IMR-90 (cell line): ENCODE measurements at regions not wholly inside any gene's neighbourhood (a gene's known extent, or its start where the extent isn't known, plus 50 kb on each side); places are given as distances from the start of the nearest gene placed in this dataset.
A peak's percentile ranks its signal among the peaks of the same experiment; 100 is the strongest.

Source experiments
- ATAC-seq: fragments of 200-7000 bp; cut with Tn5 transposase; 2 replicates; pipeline ENCODE4 v1.9.1; 2020; ENCODE audit warnings: low read depth, mild to moderate bottlenecking, moderate library complexity
- BruUV-seq: library from RNA; stranded (reverse); fragments of 400-500 nt; replicated peaks from 2 replicates; lab custom pipeline; 2021; lab: Mats Ljungman, UMichigan
- CTCF ChIA-PET: fragments of 300-600 bp; formaldehyde crosslinking; extraction: SDS; loops from one replicate; lab custom pipeline; 2021; ENCODE audit warnings: antibody characterized with exemption; lab: Yijun Ruan, JAX
- POLR2A ChIA-PET: fragments of 300-600 bp; sonication (Branson Sonifier 250); formaldehyde crosslinking; loops from one replicate; lab custom pipeline; 2022; ENCODE audit warnings: antibody characterized with exemption; ENCODE audit not compliant: unreplicated experiment; lab: Charles Lee
- DNase-seq: peaks from one replicate; pipeline ENCODE4 v3.0.0; 2013
- H2AFZ ChIP-seq: replicated peaks from 2 replicates; pipeline ENCODE3; 2013; ENCODE audit warnings: low read length, mild to moderate bottlenecking; ENCODE audit not compliant: poor library complexity
- H2AK5ac ChIP-seq: 2 replicates; pipeline ENCODE4 v1.6.1; 2013; ENCODE audit warnings: low read depth, low read length, inconsistent platforms
- H2AK9ac ChIP-seq: replicated peaks from 2 replicates; pipeline ENCODE3; 2013; ENCODE audit warnings: mild to moderate bottlenecking, low read depth, low read length, moderate library complexity; ENCODE audit not compliant: poor library complexity
- H2BK120ac ChIP-seq: 2 replicates; pipeline ENCODE4 v1.6.1; 2013; ENCODE audit warnings: low read depth, low read length, inconsistent platforms
- H2BK15ac ChIP-seq: 3 replicates; pipeline ENCODE4 v1.6.1; 2013; ENCODE audit warnings: low read depth, low read length, inconsistent platforms
- H2BK20ac ChIP-seq: 2 replicates; pipeline ENCODE4 v1.6.1; 2013; ENCODE audit warnings: low read depth, mild to moderate bottlenecking, inconsistent platforms, low read length, moderate library complexity
- H2BK5ac ChIP-seq: 2 replicates; pipeline ENCODE4 v1.6.1; 2013; ENCODE audit warnings: mild to moderate bottlenecking, low read depth, low read length, inconsistent platforms; ENCODE audit not compliant: poor library complexity, severe bottlenecking
- H3K14ac ChIP-seq: replicated peaks from 2 replicates; pipeline ENCODE4 v1.6.1; 2013; ENCODE audit warnings: low read depth, low read length, inconsistent platforms
- H3K18ac ChIP-seq: 2 replicates; pipeline ENCODE4 v1.6.1; 2013; ENCODE audit warnings: low read depth, low read length, control low read depth
- H3K23ac ChIP-seq: 2 replicates; pipeline ENCODE4 v1.6.1; 2013; ENCODE audit warnings: low read depth, low read length, inconsistent platforms
- H3K27ac ChIP-seq: 2 replicates; pipeline ENCODE4 v1.5.1; 2013; ENCODE audit warnings: mild to moderate bottlenecking, control low read depth, low read length; ENCODE audit not compliant: insufficient read depth
- H3K27me3 ChIP-seq: 2 replicates; pipeline ENCODE4 v1.6.1; 2013; ENCODE audit warnings: low read length; ENCODE audit not compliant: control insufficient read depth, insufficient read depth
- H3K36me3 ChIP-seq: 2 replicates; pipeline ENCODE4 v1.6.1; 2013; ENCODE audit warnings: low read length, mixed read lengths; ENCODE audit not compliant: control insufficient read depth, insufficient read depth
- H3K4ac ChIP-seq: 2 replicates; pipeline ENCODE4 v1.6.1; 2013; ENCODE audit warnings: low read depth, low read length, inconsistent platforms
- H3K4me1 ChIP-seq: 2 replicates; pipeline ENCODE4 v1.6.1; 2013; ENCODE audit warnings: low read length, mixed read lengths; ENCODE audit not compliant: control insufficient read depth, insufficient read depth
- H3K4me2 ChIP-seq: 2 replicates; pipeline ENCODE4 v1.6.1; 2013; ENCODE audit warnings: low read depth, mild to moderate bottlenecking, control low read depth, low read length, moderate library complexity
- H3K4me3 ChIP-seq: 2 replicates; pipeline ENCODE4 v1.5.1; 2013; ENCODE audit warnings: low read depth, mild to moderate bottlenecking, control low read depth, low read length, moderate library complexity; ENCODE audit not compliant: insufficient read depth
- H3K56ac ChIP-seq: 2 replicates; pipeline ENCODE4 v1.6.1; 2013; ENCODE audit warnings: low read length, inconsistent platforms; ENCODE audit not compliant: insufficient read depth; ENCODE audit errors: extremely low read depth
- H3K79me1 ChIP-seq, 2 experiments: 2 replicates each; pipeline ENCODE4 v1.6.1; 2013; ENCODE audit warnings: low read length in 2 of 2, inconsistent platforms in 1 of 2, low read depth in 1 of 2
- H3K9ac ChIP-seq: 2 replicates; pipeline ENCODE4 v1.6.1; 2013; ENCODE audit warnings: low read depth, low read length, control low read depth
- H3K9me1 ChIP-seq: 2 replicates; pipeline ENCODE4 v1.6.1; 2013; ENCODE audit warnings: low read length, inconsistent platforms; ENCODE audit not compliant: insufficient read depth
- H3K9me3 ChIP-seq: 2 replicates; pipeline ENCODE4 v1.6.1; 2013; ENCODE audit warnings: low read length; ENCODE audit not compliant: control insufficient read depth, insufficient read depth
- H4K20me1 ChIP-seq: 2 replicates; pipeline ENCODE4 v1.6.1; 2013; ENCODE audit warnings: low read length, inconsistent platforms; ENCODE audit not compliant: insufficient read depth
- H4K5ac ChIP-seq: 2 replicates; pipeline ENCODE4 v1.6.1; 2013; ENCODE audit warnings: mild to moderate bottlenecking, low read depth, low read length, control low read depth
- H4K8ac ChIP-seq, 2 experiments: 2 replicates each; pipeline ENCODE4 v1.6.1; 2013; ENCODE audit warnings: low read depth in 2 of 2, low read length in 2 of 2, control low read depth in 1 of 2, inconsistent platforms in 1 of 2
- H4K91ac ChIP-seq: 2 replicates; pipeline ENCODE4 v1.6.1; 2013; ENCODE audit warnings: low read depth, low read length, inconsistent platforms; ENCODE audit not compliant: insufficient read depth
- CEBPB ChIP-seq: IDR thresholded peaks from 2 replicates; pipeline ENCODE4 v1.6.1; 2012; ENCODE audit warnings: low read depth, low read length, improper control_type of control experiment
- CHD1 ChIP-seq: IDR thresholded peaks from 2 replicates; pipeline ENCODE4 v1.6.1; 2012; ENCODE audit warnings: low read depth, low read length, improper control_type of control experiment
- MAZ ChIP-seq: IDR thresholded peaks from 2 replicates; pipeline ENCODE4 v1.6.1; 2012; ENCODE audit warnings: low read depth, mild to moderate bottlenecking, low read length, improper control_type of control experiment, moderate library complexity, borderline replicate concordance
- NFE2L2 ChIP-seq: fragments of 150-350 bp; IDR thresholded peaks from 2 replicates; pipeline ENCODE4 v1.6.1; 2016; ENCODE audit warnings: low read depth, mild to moderate bottlenecking, low read length
- POLR2A ChIP-seq: IDR thresholded peaks from 2 replicates; pipeline ENCODE4 v1.6.1; 2012; ENCODE audit warnings: mild to moderate bottlenecking, low read depth, low read length
- RAD21 ChIP-seq: IDR thresholded peaks from 2 replicates; pipeline ENCODE4 v1.6.1; 2012; ENCODE audit warnings: low read length, improper control_type of control experiment
- SMC3 ChIP-seq: fragments of 150-350 bp; IDR thresholded peaks from 2 replicates; pipeline ENCODE4 v1.6.1; 2016; ENCODE audit warnings: low read depth, mild to moderate bottlenecking, antibody characterized with exemption, low read length, moderate library complexity
- WGBS, 2 experiments: methylation state at CpG; one replicate each; pipeline versions ENCODE4 v1.1.5 to v1.1.7; 2013; ENCODE audit warnings: missing lambda C conversion rate in 2 of 2; ENCODE audit not compliant: insufficient read length in 1 of 2; ENCODE audit errors: extremely low coverage in 2 of 2; 5-methylcytosine and 5-hydroxymethylcytosine counted together
- dilution Hi-C: fragments of 300-500 bp; cut with HindIII; formaldehyde crosslinking; loops from one replicate; pipeline ENCODE4 v1.14.3; 2018; ENCODE audit warnings: low sequenced_read_pairs; ENCODE audit not compliant: unreplicated experiment
- in situ Hi-C: fragments of 300-500 bp; cut with MboI; formaldehyde crosslinking; loops from 3 replicates; pipeline ENCODE4 v1.14.3; 2019; ENCODE audit warnings: low sequenced_read_pairs, inconsistent platforms, mixed read lengths
- intact Hi-C: fragments of 100-400 bp; cut with micrococcal nuclease; formaldehyde crosslinking; loops from 2 replicates; pipeline ENCODE4 v1.10.0; 2022
- TF ChIP-seq, protein P1 (sequence below): conservative IDR thresholded peaks from 2 replicates; pipeline ENCODE4 v1.5.1; 2012; ENCODE audit warnings: mild to moderate bottlenecking, low read depth, low read length, improper control_type of control experiment

DNA sequence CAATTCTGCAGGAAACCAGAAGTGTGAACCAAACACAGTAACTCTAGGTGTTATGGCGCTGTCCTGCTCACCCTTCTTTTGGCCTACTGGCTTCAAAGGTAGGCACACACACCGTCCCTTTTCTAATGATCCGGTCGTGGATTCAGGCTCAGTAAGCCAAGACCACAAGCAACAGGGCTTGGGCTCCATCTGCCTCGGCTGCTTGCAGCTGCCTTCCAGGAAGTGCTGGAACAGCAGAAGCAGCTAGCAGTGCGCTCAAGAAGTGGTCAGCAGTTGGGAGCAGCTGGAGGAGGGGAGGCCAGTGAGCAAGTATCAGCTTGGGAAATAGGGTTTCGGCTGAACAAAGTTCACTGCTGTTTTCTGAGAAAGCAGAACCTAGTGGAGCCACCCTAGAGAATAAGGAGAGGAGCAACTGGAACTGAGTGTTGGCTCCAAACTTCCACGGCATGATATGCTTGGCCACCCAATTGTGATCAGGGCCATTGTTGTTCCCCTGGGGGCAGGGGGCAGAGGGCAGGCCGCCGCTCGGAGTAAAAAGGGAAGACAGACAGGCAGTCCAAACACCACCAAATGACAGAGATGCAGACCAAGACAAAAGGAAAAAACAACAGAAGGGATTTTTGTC lies 173.4 kb downstream of the TOMM20 start:
- Histone ChIP-seq H3K9ac (no peak overlapping the region), H2BK5ac (peak overlapping the region; percentile 67), H2AFZ (peak overlapping the region; percentile 87), H3K18ac (peak overlapping the region; percentile 37), H3K23ac (peak overlapping the region; percentile 84), H3K9me3 (no peaks in the 10 kb centered on the region), H3K9me1 (peaks cover 12% of the 10 kb centered on the region; the same call in 1 of the 2 replicates), H2AK9ac (peak overlapping the region; percentile 89), H3K14ac (peak overlapping the region; percentile 94), H3K27me3 (no peaks in the 10 kb centered on the region), H2BK20ac (peak overlapping the region; percentile 84), H3K4ac (peak overlapping the region; percentile 89), H3K36me3 (no peaks in the 10 kb centered on the region), H3K4me3 (no peak overlapping the region), H2BK15ac (peak overlapping the region; percentile 100), H3K4me1 (peaks cover 20% of the 10 kb centered on the region), H3K56ac (no peak overlapping the region), H4K20me1 (no peaks in the 10 kb centered on the region), H3K4me2 (no peak overlapping the region; the same call in 1 of the 2 replicates), H3K27ac (peak overlapping the region; percentile 55), H4K91ac (peak overlapping the region; percentile 87), H2AK5ac (peak overlapping the region; percentile 93), H4K5ac (peak overlapping the region; percentile 63), H2BK120ac (peak overlapping the region; percentile 88), H4K8ac (peak overlapping the region; percentile 50 to 92), H3K79me1 (no peaks in the 10 kb centered on the region)
- CTCF ChIA-PET: interaction anchor here (0.6 to 1.4 kb wide), 5 partner anchors 15 to 520 kb away, joined by 3 to 6 read pairs (median 3); no protein-coding TSS in a partner anchor
- intact Hi-C loops: no loop called here
- dilution Hi-C loops: no loop called here
- BruUV-seq: no TSS peak
- TF ChIP-seq NFE2L2 (no peak), CEBPB (no peak), MAZ (no peak), SMC3 (no peak), RAD21 (peak; percentile 13; the same call in 1 of the 2 replicates), POLR2A (peak; percentile 11; the same call in 1 of the 2 replicates), CHD1 (0 out of 2 replicates have a peak, but pooled peaks have one; percentile 45)
- TF ChIP-seq, protein P1, sequence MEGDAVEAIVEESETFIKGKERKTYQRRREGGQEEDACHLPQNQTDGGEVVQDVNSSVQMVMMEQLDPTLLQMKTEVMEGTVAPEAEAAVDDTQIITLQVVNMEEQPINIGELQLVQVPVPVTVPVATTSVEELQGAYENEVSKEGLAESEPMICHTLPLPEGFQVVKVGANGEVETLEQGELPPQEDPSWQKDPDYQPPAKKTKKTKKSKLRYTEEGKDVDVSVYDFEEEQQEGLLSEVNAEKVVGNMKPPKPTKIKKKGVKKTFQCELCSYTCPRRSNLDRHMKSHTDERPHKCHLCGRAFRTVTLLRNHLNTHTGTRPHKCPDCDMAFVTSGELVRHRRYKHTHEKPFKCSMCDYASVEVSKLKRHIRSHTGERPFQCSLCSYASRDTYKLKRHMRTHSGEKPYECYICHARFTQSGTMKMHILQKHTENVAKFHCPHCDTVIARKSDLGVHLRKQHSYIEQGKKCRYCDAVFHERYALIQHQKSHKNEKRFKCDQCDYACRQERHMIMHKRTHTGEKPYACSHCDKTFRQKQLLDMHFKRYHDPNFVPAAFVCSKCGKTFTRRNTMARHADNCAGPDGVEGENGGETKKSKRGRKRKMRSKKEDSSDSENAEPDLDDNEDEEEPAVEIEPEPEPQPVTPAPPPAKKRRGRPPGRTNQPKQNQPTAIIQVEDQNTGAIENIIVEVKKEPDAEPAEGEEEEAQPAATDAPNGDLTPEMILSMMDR: no peak
- ATAC-seq: peak; percentile 50
- DNase-seq: peak; percentile 59
- WGBS, 2 experiments: 60% methylated on average over 4 of the region's 11 CpGs; no CpG with 5 or more reads in 1 of the 2 experiments
- in situ Hi-C loops: no loop called here
- POLR2A ChIA-PET: interaction anchor here (0.6 kb wide), 1 partner anchor 231 kb away, joined by 3 read pairs; no protein-coding TSS in a partner anchor
